NCI-H2029 treated with DMSO at 0.1 percent for 48 hours (cell line): ENCODE measurements at regions not wholly inside any gene's neighbourhood (a gene's known extent, or its start where the extent isn't known, plus 50 kb on each side); places are given as distances from the start of the nearest gene placed in this dataset.

Source experiments
- DNase-seq: peaks from one replicate; lab custom pipeline; 2025; lab: John Stamatoyannopoulos, UW

DNA sequence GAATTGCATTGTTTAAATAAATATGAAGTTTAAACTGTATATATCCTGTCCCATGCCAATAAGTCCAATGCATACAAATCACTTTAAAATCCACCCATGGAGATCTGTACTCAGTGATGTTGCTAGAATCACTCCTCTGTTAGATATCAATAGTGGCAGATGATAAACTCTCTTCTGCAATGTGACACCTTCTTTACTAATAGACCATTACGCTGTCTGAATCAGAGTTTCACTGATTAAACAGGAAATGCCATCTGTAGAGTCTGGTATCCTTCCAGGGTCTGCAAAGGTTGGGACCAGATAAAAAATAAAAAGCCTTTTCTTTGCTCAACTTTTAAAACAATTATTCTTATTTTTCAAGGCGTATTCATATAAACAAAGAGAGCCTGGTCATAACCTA lies 134.5 kb downstream of the EDN3 start:
- no peak for DNase-seq

DNA sequence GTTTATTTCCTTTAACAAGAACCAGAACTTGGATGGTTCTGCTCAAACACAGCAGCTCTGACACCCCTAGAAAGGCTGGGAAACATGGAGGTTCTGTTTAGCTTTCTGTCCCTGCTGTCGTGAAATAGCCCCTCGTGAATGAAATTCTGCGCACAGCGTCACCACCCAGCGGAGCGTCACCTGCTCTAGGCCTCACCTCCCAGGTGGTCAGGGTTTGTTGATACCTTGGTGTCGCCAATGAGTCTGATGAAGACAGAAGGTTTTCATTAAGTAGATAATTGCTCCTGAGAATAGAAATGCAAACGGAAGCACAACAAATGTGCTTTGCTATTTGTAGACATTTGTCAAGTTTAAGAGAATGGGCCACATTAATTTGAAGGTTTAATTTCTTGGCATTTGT lies 135.1 kb downstream of the EDN3 start:
- DNase-seq: no peak

DNA sequence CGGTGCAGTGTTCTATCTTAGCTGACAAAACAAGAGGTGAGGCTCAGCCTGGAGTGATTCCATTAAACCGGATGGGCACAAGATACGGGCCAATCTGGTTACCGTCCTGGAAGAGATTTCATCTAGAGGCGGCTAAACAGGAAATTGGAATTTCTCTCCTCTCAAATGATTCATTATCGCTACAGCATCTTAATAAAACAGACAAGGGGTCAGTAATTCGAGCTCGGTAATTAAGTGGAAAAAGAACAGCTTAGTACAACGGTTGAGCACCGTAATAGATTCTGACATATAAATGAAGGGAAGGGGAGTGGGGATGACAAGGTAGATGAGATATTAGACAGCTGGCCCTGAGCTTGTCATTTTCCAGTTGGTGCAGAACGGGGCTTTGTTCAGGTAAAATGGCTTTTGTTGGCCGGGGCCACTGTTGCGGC lies 137.2 kb downstream of the EDN3 start:
- DNase-seq: no peak

- no peak for DNase-seq
Observed at GRCh38 chr20:59438201-59438600, 137.8 kb downstream of the EDN3 start.

GRCh38 chr20:59439243-59439642 lies 138.8 kb downstream of the EDN3 start:
- no peak for DNase-seq

DNA sequence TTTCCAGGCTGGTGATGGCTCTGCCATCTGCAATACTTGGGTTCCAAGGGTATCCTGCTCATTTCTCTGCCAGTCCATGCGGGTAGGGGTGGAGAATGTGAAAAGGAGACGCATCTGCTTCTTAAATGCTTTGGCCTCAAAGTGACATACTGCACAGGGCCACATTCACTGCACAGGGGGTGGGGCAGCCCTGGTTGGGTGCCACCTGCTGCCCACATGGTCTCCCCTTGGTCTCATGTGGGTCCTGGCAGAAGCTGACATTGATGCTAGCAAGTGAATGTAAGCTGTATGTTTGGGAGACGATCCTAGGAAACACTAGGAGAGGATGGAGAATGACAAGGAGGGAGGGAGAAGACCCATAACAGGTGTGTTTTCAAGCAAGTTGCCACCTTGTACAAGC lies 140.9 kb downstream of the EDN3 start:
- no peak for DNase-seq

DNA sequence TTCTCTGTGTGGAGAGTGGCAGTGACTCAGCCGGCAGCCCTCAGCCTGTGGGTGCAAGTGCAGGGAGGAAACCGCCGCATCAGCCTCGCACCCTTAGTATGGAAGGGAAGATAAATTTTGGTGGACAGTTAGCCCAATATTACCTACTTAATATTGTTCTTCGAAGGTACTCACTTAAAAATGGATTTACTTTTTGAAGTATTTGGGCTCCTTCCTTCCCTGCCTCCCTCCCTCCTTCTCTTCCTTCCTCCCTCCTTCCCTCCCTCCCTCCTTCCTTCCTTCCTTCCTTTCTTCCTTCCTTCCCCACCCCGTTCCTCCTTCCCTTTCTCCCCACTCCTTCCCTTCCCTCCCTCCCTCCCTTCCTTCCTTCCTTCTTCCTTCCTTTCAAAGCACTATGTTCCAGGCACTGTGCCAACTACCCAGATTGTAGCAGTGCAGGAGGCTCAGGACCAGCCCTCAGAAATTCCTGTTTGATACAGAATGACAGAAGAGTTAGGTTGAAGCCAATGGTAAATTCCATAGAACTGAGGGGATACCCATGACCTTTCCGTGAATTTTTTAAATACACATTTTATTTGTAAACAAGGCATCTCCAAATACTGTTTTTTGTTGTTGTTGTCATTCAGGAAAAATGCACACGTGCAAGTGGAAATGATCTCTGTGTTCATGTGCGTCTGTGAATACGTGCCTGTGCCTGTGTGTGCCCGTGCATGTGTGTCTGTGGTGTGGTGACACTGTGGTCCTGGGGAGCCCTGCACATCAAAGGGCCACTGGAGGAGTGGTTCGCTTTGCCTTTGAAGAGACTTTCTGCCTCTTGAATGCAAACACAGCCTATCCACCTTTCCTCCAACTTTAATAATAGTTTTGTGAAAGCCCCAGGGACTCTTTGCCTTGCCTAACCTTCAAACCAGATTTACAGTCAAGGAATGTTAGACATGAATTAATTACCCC lies 141.7 kb downstream of the EDN3 start:
- DNase-seq: no peak

GRCh38 chr20:59443550-59443949 lies 143.1 kb downstream of the EDN3 start:
- DNase-seq: no peak

- DNase-seq: no peak
Observed at GRCh38 chr20:59446376-59446775, 146.0 kb downstream of the EDN3 start.

- DNase-seq: no peak
Observed at GRCh38 chr20:59448196-59448595, 147.8 kb downstream of the EDN3 start.

DNA sequence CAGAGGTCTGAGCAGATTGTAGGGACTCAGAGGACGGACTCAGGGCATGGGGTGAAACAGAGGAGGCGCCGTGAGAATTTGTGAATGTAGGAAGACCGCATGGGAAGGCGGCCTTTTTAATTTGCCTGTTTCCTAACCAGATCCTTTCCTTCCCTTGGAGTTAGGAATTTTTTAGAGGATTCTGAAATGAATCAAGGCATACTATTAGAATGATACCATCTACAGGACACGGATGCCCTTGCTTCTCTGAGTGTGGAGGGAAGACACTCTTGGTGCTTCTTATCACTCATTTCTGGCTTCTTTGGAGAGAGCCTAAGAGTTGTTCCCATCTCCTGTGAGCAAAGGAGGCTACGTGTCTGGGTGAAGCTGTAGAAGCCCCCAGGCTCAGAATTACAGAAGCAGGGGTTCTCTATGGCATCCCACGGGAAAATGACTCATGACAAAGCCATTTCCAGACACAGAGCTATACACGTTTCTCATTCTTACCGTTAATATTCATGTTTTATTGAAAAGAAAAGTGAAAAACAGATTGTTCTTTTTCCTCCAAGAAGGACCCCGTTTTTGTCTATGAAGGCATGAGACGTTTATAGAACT lies 148.5 kb downstream of the EDN3 start:
- DNase-seq: no peak

GRCh38 chr20:59451066-59451630 lies 150.7 kb downstream of the EDN3 start:
- no peak for DNase-seq

DNA sequence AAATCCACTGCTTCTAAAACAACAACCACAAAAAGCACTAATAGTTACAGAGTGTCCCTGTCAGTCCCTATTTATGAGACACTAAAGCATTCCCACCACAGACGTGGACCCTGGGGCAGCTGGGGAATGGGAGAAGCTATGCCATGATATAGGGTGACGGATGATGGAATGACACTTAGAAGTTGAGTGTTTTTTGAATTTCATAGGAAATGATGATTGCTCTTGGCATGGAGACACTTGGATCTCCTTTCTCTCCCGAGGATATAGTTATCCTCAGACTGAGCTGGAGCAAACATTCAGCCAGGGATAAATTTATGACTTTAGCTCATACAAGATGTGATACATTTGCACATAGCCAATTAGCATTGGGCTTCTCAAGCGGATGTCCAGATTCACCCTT lies 151.2 kb downstream of the EDN3 start:
- no peak for DNase-seq

GRCh38 chr20:59452856-59453255 lies 151.5 kb upstream of the PHACTR3 start:
- no peak for DNase-seq

GRCh38 chr20:59453759-59454560 lies 150.4 kb upstream of the PHACTR3 start:
- no peak for DNase-seq

GRCh38 chr20:59455402-59456341 lies 148.7 kb upstream of the PHACTR3 start:
- DNase-seq: no peak

- no peak for DNase-seq
Observed at GRCh38 chr20:59456342-59457279, 147.7 kb upstream of the PHACTR3 start.

- DNase-seq: no peak
Observed at GRCh38 chr20:59458645-59459044, 145.7 kb upstream of the PHACTR3 start.

DNA sequence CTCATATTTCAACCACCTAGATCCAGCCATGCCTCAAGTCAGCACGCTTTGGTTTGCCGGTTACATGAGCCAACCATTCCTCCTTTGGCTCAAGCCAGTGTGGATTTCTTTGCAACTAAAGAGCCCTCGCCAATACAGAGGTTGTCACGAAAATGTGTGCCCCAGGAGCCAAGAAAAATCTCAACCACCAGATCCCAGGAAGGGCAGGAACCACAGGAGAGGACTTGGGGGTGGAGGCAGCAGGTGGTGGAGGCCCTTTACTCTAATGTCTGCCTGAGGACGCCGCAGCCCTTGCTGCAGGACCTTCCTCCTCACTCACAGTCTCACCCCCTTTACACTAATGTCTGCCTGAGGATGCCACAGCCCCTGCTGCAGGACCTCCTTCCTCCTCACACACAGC lies 144.8 kb upstream of the PHACTR3 start:
- DNase-seq: no peak

DNA sequence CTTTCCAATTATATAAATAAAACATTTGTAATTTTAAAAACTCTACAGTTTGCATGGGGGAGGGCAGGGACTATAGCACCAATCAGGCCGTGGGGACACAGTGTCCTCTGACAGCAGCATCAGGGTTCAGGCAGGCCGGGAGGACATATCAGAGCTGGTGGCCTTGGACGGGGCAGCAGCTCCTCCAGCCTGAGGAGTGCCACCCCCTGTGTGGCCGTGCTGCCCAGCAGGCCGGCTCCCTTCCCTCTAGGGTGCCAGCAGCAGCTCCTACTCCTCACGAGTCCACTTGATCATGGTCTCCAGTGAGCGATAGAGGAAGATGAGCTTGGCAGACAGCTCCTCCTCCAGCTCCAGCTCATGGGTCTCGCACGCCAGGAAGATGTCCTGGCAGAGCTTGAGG lies 144.0 kb upstream of the PHACTR3 start:
- no peak for DNase-seq
